T-cell (primary cell): ENCODE measurements at regions not wholly inside any gene's neighbourhood (a gene's known extent, or its start where the extent isn't known, plus 50 kb on each side); places are given as distances from the start of the nearest gene placed in this dataset.

Experiments used
- ATAC-seq, 4 experiments: fragments of 200-7000 bp in 3 of 4; fragments of 150-1000 bp in 1 of 4; cut with Tn5 transposase; replicated peaks in 1 of 4; 1 replicate in 3 of 4; 2 replicates in 1 of 4; pipeline ENCODE4 v1.10.0; 2021; ENCODE audit warnings: moderate library complexity in 3 of 4, mild to moderate bottlenecking in 2 of 4, moderate number of reproducible peaks in 1 of 4
- CTCF ChIA-PET, 2 donors: fragments of 300-600 bp; sonication (Branson Sonifier 250); formaldehyde crosslinking; loops; one replicate each; lab custom pipeline; 2022; ENCODE audit warnings: antibody characterized with exemption in 2 of 2; lab: Charles Lee
- POLR2A ChIA-PET, 2 donors: fragments of 300-600 bp; sonication (Branson Sonifier 250); formaldehyde crosslinking; loops; one replicate each; lab custom pipeline; 2022; ENCODE audit warnings: antibody characterized with exemption in 2 of 2; lab: Charles Lee
- DNase-seq, 35 experiments: peaks; one replicate each; pipeline versions ENCODE4 v3.0.0 to v3.0.0-alpha.2; 2013 to 2023
- H3K27ac ChIP-seq: one replicate; pipeline ENCODE4 v1.5.1; 2013; ENCODE audit warnings: low read length
- H3K27me3 ChIP-seq, 2 experiments: replicated peaks in 1 of 2; 1 replicate in 1 of 2; 2 replicates in 1 of 2; pipeline versions ENCODE4 v1.6.1 to v1.7.0; 2013; ENCODE audit warnings: low read length in 1 of 2, mixed read lengths in 1 of 2; ENCODE audit not compliant: control insufficient read depth in 2 of 2, insufficient read depth in 2 of 2; ENCODE audit errors: extremely low read depth in 1 of 2
- H3K36me3 ChIP-seq, 2 donors: 1 replicate in 1 of 2; 2 replicates in 1 of 2; pipeline versions ENCODE4 v1.6.1 to v1.7.0; 2013; ENCODE audit warnings: low read length in 1 of 2; ENCODE audit not compliant: control insufficient read depth in 2 of 2, insufficient read depth in 1 of 2; ENCODE audit errors: extremely low read depth in 1 of 2
- H3K4me1 ChIP-seq, 2 experiments: 1 replicate in 1 of 2; 2 replicates in 1 of 2; pipeline versions ENCODE4 v1.6.1 to v1.7.0; 2013; ENCODE audit warnings: low read length in 2 of 2, mixed read lengths in 1 of 2; ENCODE audit not compliant: insufficient read depth in 2 of 2, control insufficient read depth in 1 of 2; ENCODE audit errors: extremely low read depth in 1 of 2
- H3K4me3 ChIP-seq, 2 donors: 1 replicate in 1 of 2; 2 replicates in 1 of 2; pipeline versions ENCODE4 v1.5.1 to v1.7.0; 2013; ENCODE audit warnings: mild to moderate bottlenecking in 2 of 2, low read length in 1 of 2, moderate library complexity in 1 of 2; ENCODE audit not compliant: control insufficient read depth in 1 of 2; ENCODE audit errors: extremely low read depth in 1 of 2
- H3K9me3 ChIP-seq: 2 replicates; pipeline ENCODE4 v1.7.0; 2013
- H3K27ac Mint-ChIP-seq, 2 donors: one replicate each; pipeline ENCODE4 v1.8.0; 2020 to 2021; ENCODE audit warnings: mild to moderate bottlenecking in 2 of 2, mixed read lengths in 2 of 2
- H3K27me3 Mint-ChIP-seq, 2 donors: one replicate each; pipeline ENCODE4 v1.8.0; 2021 to 2022; ENCODE audit warnings: mixed read lengths in 2 of 2
- H3K36me3 Mint-ChIP-seq: one replicate; pipeline ENCODE4 v1.8.0; 2021; ENCODE audit warnings: mixed read lengths
- H3K4me1 Mint-ChIP-seq, 3 donors: one replicate each; pipeline ENCODE4 v1.8.0; 2020 to 2022; ENCODE audit warnings: mixed read lengths in 3 of 3, mild to moderate bottlenecking in 1 of 3
- H3K4me3 Mint-ChIP-seq, 3 donors: one replicate each; pipeline ENCODE4 v1.8.0; 2020 to 2022; ENCODE audit warnings: mild to moderate bottlenecking in 3 of 3, mixed read lengths in 3 of 3, moderate library complexity in 3 of 3
- H3K9me3 Mint-ChIP-seq, 3 donors: one replicate each; pipeline ENCODE4 v1.8.0; 2020 to 2022; ENCODE audit warnings: mixed read lengths in 3 of 3
- whole genome bisulfite sequencing: methylation state at CpG from one replicate; pipeline ENCODE4 v1.1.5; 2013; ENCODE audit warnings: missing lambda C conversion rate; ENCODE audit not compliant: insufficient coverage; 5-methylcytosine and 5-hydroxymethylcytosine counted together

- Mint-ChIP-seq H3K9me3 (no peaks in the 10 kb centered on the region), H3K4me1 (no peaks in the 10 kb centered on the region), H3K27ac (no peak overlapping the region), H3K27me3 (peaks cover 5 to 8% of the 10 kb centered on the region in 2 donors), H3K4me3 (no peak overlapping the region), H3K36me3 (no peaks in the 10 kb centered on the region)
- ChIA-PET CTCF (no interaction called here), POLR2A (interaction anchor here in 1 of 2 donors (0.7 kb wide), 2 partner anchors 13 to 710 kb away, joined by 3 read pairs; no protein-coding TSS in a partner anchor)
- Histone ChIP-seq H3K27me3 (no peaks in the 10 kb centered on the region), H3K36me3 (no peaks in the 10 kb centered on the region), H3K27ac (no peak overlapping the region), H3K4me3 (no peak overlapping the region), H3K9me3 (no peaks in the 10 kb centered on the region), H3K4me1 (no peaks in the 10 kb centered on the region)
- DNase-seq, result no peak
- no CpG with 5 or more reads among the region's 2 CpGs for WGBS
- ATAC-seq, result no peak
These were observed 158.0 kb downstream of the SDHAF3 start for GRCh38 chr7:97275475-97275874.

GRCh38 chr7:97280950-97281349, 163.5 kb downstream of the SDHAF3 start:
- Mint-ChIP-seq H3K27ac (no peak overlapping the region), H3K4me3 (no peak overlapping the region), H3K4me1 (no peaks in the 10 kb centered on the region), H3K9me3 (no peaks in the 10 kb centered on the region), H3K36me3 (no peaks in the 10 kb centered on the region), H3K27me3 (peaks cover 3 to 4% of the 10 kb centered on the region in 2 donors)
- Histone ChIP-seq H3K9me3 (no peaks in the 10 kb centered on the region), H3K27ac (no peak overlapping the region), H3K27me3 (no peaks in the 10 kb centered on the region), H3K4me1 (no peaks in the 10 kb centered on the region), H3K36me3 (no peaks in the 10 kb centered on the region), H3K4me3 (no peak overlapping the region)
- no peak for ATAC-seq
- no peak for DNase-seq
- POLR2A ChIA-PET, result no interaction called here
- 100% methylated on average over 2 of the region's 5 CpGs for WGBS
- CTCF ChIA-PET, result no interaction called here

GRCh38 chr7:97285348-97285747, 167.8 kb downstream of the SDHAF3 start:
- Histone ChIP-seq H3K27me3 (peaks cover 0 to 2% of the 10 kb centered on the region in 2 experiments), H3K4me3 (no peak overlapping the region), H3K4me1 (no peaks in the 10 kb centered on the region), H3K9me3 (no peaks in the 10 kb centered on the region), H3K36me3 (no peaks in the 10 kb centered on the region), H3K27ac (no peak overlapping the region)
- ChIA-PET POLR2A (interaction anchor here in 1 of 2 donors (0.6 kb wide), 1 partner anchor 1226 kb away, joined by 3 read pairs; no protein-coding TSS in a partner anchor), CTCF (no interaction called here)
- H3K9me3 Mint-ChIP-seq, result peaks cover 0 to 7% (median 0%) of the 10 kb centered on the region in 3 donors
- ATAC-seq, result no peak
- no peak overlapping the region for H3K27ac Mint-ChIP-seq
- no peak for DNase-seq
- WGBS, result no CpG with 5 or more reads among the region's 2 CpGs
- H3K4me3 Mint-ChIP-seq, result no peak overlapping the region
- peaks cover 2 to 3% of the 10 kb centered on the region in 2 donors for H3K27me3 Mint-ChIP-seq
- H3K36me3 Mint-ChIP-seq, result no peaks in the 10 kb centered on the region
- H3K4me1 Mint-ChIP-seq, result no peaks in the 10 kb centered on the region

DNA sequence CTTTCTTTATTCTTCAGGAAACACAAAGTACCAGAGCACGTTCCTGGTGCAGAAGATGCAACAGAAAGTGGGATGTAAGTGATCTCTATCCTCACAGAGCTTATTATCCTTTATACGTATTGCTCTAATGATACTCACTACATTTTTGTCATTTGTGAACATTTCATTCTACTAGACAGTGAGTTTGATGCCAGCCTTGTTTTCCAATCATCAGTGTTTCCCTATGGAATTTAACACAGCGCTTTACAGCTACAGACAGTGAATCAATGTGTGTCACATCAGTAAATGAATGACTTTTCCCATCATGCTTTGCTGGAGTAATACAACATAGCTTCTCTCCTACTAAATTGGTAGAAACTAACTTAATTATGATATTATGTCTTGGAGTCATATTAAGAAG, 175.5 kb downstream of the SDHAF3 start:
- Histone ChIP-seq H3K36me3 (no peaks in the 10 kb centered on the region), H3K27ac (no peak overlapping the region), H3K9me3 (no peaks in the 10 kb centered on the region), H3K27me3 (peaks cover 0 to 2% of the 10 kb centered on the region in 2 experiments), H3K4me1 (no peaks in the 10 kb centered on the region), H3K4me3 (no peak overlapping the region)
- ChIA-PET POLR2A (no interaction called here), CTCF (no interaction called here)
- ATAC-seq (no peak), DNase-seq (no peak)
- no peak overlapping the region for H3K27ac Mint-ChIP-seq
- H3K4me3 Mint-ChIP-seq, result no peak overlapping the region
- no peaks in the 10 kb centered on the region for H3K4me1 Mint-ChIP-seq
- peaks cover 0 to 5% (median 0%) of the 10 kb centered on the region in 3 donors for H3K9me3 Mint-ChIP-seq
- WGBS, result no CpG with 5 or more reads among the region's 3 CpGs
- no peaks in the 10 kb centered on the region for H3K36me3 Mint-ChIP-seq
- no peaks in the 10 kb centered on the region for H3K27me3 Mint-ChIP-seq

- no peaks in the 10 kb centered on the region for H3K4me1 Mint-ChIP-seq
- no peak overlapping the region for H3K27ac ChIP-seq
- CTCF ChIA-PET, result no interaction called here
- DNase-seq (no peak), ATAC-seq (no peak)
- H3K36me3 ChIP-seq, result no peaks in the 10 kb centered on the region
- H3K4me3 Mint-ChIP-seq, result no peak overlapping the region
- WGBS, result 100% methylated on average over 2 of the region's 2 CpGs
- no peak overlapping the region for H3K4me3 ChIP-seq
- POLR2A ChIA-PET, result no interaction called here
- no peaks in the 10 kb centered on the region for H3K27me3 ChIP-seq
- no peaks in the 10 kb centered on the region for H3K36me3 Mint-ChIP-seq
- H3K27me3 Mint-ChIP-seq, result peaks cover 0 to 3% of the 10 kb centered on the region in 2 donors
- H3K9me3 ChIP-seq, result no peaks in the 10 kb centered on the region
- no peaks in the 10 kb centered on the region for H3K4me1 ChIP-seq
- H3K27ac Mint-ChIP-seq, result no peak overlapping the region
- H3K9me3 Mint-ChIP-seq, result no peaks in the 10 kb centered on the region
These were observed 181.1 kb downstream of the SDHAF3 start for GRCh38 chr7:97298561-97298960.

DNA sequence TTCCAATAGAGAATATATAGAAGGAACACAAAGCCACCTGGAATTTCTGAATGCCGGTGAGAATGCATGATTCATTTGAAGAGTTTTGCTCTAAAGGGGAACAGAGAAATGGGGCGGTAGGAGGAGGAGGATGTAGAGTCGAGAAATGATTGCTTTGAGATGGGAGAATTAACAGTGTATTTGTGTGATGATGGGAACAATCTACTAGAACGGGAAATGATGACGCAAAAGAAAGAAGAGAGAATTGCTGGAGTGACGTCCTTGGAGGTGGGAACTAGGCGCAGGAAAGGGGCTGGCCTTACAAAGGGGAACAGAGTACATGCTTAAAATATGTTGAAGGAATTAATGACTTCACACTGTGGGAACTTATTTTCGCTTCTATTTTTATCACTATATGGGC, 188.1 kb downstream of the SDHAF3 start:
- POLR2A ChIA-PET, result no interaction called here
- Histone ChIP-seq H3K27me3 (no peaks in the 10 kb centered on the region), H3K4me3 (no peak overlapping the region), H3K36me3 (no peaks in the 10 kb centered on the region), H3K27ac (no peak overlapping the region), H3K9me3 (no peaks in the 10 kb centered on the region), H3K4me1 (no peaks in the 10 kb centered on the region)
- H3K9me3 Mint-ChIP-seq, result peaks cover 3 to 4% (median 3%) of the 10 kb centered on the region in 3 donors
- no peak overlapping the region for H3K4me3 Mint-ChIP-seq
- peaks cover 0 to 5% of the 10 kb centered on the region in 2 donors for H3K27me3 Mint-ChIP-seq
- no peak for DNase-seq
- no peaks in the 10 kb centered on the region for H3K4me1 Mint-ChIP-seq
- CTCF ChIA-PET, result no interaction called here
- H3K36me3 Mint-ChIP-seq, result no peaks in the 10 kb centered on the region
- H3K27ac Mint-ChIP-seq, result no peak overlapping the region
- ATAC-seq, result no peak
- WGBS, result 93% methylated on average over 4 of the region's 8 CpGs
